BE2C (cell line): ENCODE measurements at regions not wholly inside any gene's neighbourhood (a gene's known extent, or its start where the extent isn't known, plus 50 kb on each side); places are given as distances from the start of the nearest gene placed in this dataset.

ENCODE experiments used
- DNase-seq: peaks from one replicate; pipeline ENCODE4 v3.0.0-alpha.2; 2020
- H3K27me3 ChIP-seq: fragments of 250-450 bp; sonication (Bioruptor Pico); 2 replicates; pipeline ENCODE4 v1.5.1; 2020; ENCODE audit warnings: mild to moderate bottlenecking
- H3K36me3 ChIP-seq: fragments of 250-450 bp; sonication (Bioruptor Pico); 2 replicates; pipeline ENCODE4 v1.5.1; 2020; ENCODE audit warnings: mild to moderate bottlenecking
- H3K4me1 ChIP-seq: fragments of 250-450 bp; sonication (Bioruptor Pico); 2 replicates; pipeline ENCODE4 v1.5.1; 2020
- H3K4me3 ChIP-seq: 2 replicates; pipeline ENCODE4 v1.5.1; 2011; ENCODE audit warnings: low read depth, low read length
- H3K9me3 ChIP-seq: fragments of 250-450 bp; sonication (Bioruptor Pico); 2 replicates; pipeline ENCODE4 v1.5.1; 2020
- TF ChIP-seq, protein P1 (sequence below): IDR thresholded peaks from 2 replicates; pipeline ENCODE4 v1.5.1; 2012; ENCODE audit warnings: mild to moderate bottlenecking, low read depth, low read length

DNA sequence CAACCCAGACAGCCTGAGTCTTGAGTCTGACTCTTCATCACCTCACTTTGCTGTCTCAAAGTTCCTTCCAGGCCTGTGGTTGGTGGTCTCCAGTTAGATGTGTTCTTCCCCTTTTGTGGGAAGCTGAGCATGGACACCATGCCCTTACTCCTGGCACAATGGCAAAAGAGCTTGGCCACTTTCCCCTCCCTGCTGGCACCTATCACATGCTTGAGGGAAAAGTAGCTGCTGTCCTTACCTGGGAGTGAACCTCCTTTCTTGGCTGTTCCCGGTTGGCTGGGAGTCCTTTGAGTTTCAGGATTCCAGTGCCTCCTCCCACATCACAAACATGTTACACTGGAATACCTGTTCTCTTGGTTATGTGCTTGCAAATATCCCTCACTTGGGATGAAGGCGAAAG is 97.8 kb downstream of the GATA6 start:
- TF ChIP-seq, protein P1, sequence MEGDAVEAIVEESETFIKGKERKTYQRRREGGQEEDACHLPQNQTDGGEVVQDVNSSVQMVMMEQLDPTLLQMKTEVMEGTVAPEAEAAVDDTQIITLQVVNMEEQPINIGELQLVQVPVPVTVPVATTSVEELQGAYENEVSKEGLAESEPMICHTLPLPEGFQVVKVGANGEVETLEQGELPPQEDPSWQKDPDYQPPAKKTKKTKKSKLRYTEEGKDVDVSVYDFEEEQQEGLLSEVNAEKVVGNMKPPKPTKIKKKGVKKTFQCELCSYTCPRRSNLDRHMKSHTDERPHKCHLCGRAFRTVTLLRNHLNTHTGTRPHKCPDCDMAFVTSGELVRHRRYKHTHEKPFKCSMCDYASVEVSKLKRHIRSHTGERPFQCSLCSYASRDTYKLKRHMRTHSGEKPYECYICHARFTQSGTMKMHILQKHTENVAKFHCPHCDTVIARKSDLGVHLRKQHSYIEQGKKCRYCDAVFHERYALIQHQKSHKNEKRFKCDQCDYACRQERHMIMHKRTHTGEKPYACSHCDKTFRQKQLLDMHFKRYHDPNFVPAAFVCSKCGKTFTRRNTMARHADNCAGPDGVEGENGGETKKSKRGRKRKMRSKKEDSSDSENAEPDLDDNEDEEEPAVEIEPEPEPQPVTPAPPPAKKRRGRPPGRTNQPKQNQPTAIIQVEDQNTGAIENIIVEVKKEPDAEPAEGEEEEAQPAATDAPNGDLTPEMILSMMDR: no peak
- Histone ChIP-seq H3K27me3 (no peaks in the 10 kb centered on the region), H3K9me3 (no peaks in the 10 kb centered on the region), H3K4me3 (no peak overlapping the region), H3K36me3 (no peaks in the 10 kb centered on the region), H3K4me1 (no peaks in the 10 kb centered on the region)
- DNase-seq: no peak

DNA sequence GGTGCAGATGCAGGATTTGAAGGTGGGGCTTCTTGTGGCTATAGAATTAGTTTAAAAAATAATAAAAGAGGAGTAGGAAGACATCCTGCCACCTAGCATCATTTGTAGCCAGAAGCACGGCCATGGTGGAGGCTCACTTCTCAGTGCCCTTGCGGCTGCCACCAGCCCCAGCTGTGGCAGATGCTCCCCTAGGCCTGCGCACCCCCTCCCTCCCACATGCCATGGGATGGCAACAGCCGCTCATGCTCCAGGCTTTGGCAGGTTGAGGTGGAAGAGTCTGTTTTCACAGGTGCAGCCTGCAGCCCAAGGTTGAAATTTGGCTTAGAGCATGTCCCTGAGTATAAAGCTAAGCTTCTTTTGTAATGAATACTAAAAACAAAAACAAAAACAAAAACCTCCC is 96.4 kb downstream of the GATA6 start:
- H3K4me1 ChIP-seq: no peaks in the 10 kb centered on the region
- H3K36me3 ChIP-seq: no peaks in the 10 kb centered on the region
- H3K9me3 ChIP-seq: no peaks in the 10 kb centered on the region
- H3K27me3 ChIP-seq: no peaks in the 10 kb centered on the region
- TF ChIP-seq, protein P1: no peak
- no peak overlapping the region for H3K4me3 ChIP-seq
- DNase-seq: no peak

DNA sequence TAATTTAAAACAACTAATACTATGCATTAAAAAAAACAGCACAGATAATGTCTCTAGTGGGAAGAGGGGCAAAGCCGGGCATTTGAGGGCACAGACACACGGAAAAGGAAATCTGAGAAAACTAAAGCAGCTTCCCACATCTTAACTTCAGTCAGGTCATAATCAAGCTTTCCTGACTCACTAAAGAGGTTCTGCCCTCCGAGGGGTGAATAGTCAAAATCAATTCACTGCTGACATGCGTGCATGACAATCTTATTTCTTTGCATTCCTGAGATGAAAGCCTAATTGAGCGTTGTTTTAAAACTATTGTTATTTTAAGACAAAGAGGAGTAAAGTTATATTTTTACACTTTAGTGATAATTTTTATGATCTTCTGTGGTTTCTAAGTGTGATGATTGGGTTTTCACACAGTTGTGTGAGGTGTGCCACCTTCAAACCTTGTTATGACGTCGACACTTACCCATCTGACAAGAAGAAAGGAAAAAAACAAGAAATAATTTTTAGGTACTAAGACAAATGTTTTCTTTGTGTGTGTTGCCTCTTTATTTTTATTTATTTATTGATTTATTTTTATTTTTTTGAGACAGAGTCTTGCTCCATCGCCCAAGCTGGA is 90.9 kb downstream of the GATA6 start:
- H3K9me3 ChIP-seq: no peaks in the 10 kb centered on the region
- no peaks in the 10 kb centered on the region for H3K36me3 ChIP-seq
- H3K27me3 ChIP-seq: no peaks in the 10 kb centered on the region
- H3K4me1 ChIP-seq: no peaks in the 10 kb centered on the region
- TF ChIP-seq, protein P1: no peak
- no peak overlapping the region for H3K4me3 ChIP-seq
- DNase-seq: no peak

DNA sequence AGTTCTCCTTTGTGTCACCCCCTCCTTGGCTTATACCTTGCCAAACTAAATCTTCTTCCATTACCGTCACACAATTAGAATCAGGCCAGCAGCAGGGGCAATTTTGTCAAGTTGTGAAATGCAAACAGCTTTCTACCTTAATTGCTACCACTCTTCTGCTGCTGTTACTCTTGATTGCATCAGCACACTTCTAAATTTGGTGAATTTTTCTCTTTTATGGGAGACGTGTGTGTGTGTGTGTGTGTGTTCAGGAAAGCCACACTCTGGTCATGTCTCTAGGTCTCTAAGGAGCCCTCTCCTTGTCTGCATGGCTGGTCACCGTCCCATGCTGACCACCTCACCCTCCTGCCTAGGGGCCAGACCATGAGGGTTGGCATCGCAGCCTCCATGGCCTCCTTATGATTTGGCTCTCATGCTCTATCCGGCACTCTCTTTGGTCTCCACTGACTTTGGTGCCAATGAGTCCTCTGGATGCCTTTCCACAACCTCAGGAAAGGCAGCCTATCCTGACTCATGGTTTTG is 87.7 kb downstream of the GATA6 start:
- Histone ChIP-seq H3K36me3 (no peaks in the 10 kb centered on the region), H3K4me3 (no peak overlapping the region), H3K9me3 (no peaks in the 10 kb centered on the region), H3K27me3 (no peaks in the 10 kb centered on the region), H3K4me1 (no peaks in the 10 kb centered on the region)
- TF ChIP-seq, protein P1: no peak
- DNase-seq: no peak

DNA sequence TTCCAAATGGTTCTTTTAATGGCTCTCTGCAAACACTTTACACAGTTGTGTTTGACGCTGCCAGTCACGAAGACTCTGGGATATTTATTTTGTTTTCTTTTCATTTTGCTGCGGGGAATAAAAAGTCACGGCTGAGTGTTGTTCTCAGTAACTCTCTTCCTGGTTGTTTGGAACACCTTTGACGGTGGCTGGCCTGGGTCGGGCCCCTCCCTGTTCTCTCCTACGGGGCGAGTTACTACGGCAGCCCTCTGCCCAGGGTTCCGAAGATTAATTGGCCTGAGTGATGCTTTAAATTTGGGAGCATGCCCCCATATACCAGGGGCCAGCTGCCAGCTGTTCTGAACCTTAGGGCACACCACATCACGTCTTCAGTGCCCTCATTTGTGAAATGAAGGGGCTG is 84.7 kb downstream of the GATA6 start:
- TF ChIP-seq, protein P1: no peak
- Histone ChIP-seq H3K27me3 (no peaks in the 10 kb centered on the region), H3K9me3 (no peaks in the 10 kb centered on the region), H3K4me1 (no peaks in the 10 kb centered on the region), H3K4me3 (no peak overlapping the region), H3K36me3 (no peaks in the 10 kb centered on the region)
- DNase-seq: no peak

DNA sequence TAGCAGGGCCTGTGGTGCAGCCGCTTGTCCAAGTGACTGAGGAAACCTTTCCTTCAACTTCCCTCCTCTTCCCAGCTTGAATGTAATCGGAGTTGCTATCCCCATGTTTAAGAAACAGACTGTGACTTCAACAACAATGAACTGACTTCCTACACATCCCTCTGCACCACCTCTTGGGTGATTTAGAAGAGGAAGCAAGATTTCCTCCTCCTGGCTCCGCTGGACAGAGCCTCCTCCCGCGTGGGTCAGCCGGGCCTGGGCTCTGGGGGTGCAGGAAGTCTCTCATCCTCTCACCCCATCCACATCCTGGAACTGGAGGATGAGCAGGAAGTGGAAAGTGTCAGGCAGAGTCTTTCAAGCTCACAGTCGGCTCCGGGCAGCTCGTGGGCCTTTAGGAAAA is 84.3 kb downstream of the GATA6 start:
- Histone ChIP-seq H3K4me3 (no peak overlapping the region), H3K9me3 (no peaks in the 10 kb centered on the region), H3K27me3 (no peaks in the 10 kb centered on the region), H3K4me1 (no peaks in the 10 kb centered on the region), H3K36me3 (no peaks in the 10 kb centered on the region)
- TF ChIP-seq, protein P1: no peak
- no peak for DNase-seq
